NCI-H345 (cell line): ENCODE measurements at regions not wholly inside any gene's neighbourhood (a gene's known extent, or its start where the extent isn't known, plus 50 kb on each side); places are given as distances from the start of the nearest gene placed in this dataset.

Experiments used
- DNase-seq: peaks from one replicate; lab custom pipeline; 2025; lab: John Stamatoyannopoulos, UW

DNA sequence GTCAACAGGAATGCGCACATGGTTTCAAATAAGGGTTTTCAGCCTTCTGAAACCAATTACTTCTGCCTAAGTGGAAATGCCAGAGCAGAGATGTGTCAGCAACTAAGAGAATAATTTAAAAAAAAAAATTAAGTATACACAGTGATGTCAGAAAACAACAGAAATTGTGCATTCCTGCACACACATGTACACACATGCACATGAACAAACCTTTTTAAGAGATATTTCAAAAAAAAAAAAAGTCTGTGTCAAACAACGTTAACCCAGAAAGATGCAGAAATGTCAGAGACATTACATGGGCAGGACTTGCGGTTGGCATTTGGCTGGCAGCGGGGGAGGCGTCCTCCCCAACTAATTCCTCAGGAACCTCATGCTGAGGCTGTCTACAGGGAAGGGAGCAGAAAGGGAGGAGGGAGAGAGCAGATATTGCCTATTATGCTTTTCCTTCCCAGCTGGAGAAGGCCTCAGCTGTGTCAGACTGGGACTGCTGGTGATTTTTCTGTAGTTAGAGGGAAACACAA, 536.9 kb upstream of the WWC1 start:
- no peak for DNase-seq

DNA sequence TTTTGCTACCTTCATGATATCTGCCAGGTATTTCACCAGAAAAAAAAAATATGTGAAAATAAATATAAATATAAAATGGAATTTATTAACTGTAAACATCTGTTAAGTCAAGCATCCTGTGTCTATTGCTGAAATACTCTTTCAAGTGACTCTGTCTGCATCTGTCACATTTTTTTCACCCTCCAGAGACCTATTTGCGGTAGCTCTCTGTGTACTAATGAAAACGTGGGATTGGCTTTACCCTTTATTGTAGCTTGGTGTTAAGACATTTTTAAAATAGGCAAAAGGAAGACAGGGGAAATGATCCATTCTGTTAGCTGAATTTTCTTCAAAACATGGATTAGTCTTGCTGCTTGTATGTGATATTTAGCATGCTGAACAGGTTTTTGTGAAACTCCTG, 536.0 kb upstream of the WWC1 start:
- no peak for DNase-seq

DNA sequence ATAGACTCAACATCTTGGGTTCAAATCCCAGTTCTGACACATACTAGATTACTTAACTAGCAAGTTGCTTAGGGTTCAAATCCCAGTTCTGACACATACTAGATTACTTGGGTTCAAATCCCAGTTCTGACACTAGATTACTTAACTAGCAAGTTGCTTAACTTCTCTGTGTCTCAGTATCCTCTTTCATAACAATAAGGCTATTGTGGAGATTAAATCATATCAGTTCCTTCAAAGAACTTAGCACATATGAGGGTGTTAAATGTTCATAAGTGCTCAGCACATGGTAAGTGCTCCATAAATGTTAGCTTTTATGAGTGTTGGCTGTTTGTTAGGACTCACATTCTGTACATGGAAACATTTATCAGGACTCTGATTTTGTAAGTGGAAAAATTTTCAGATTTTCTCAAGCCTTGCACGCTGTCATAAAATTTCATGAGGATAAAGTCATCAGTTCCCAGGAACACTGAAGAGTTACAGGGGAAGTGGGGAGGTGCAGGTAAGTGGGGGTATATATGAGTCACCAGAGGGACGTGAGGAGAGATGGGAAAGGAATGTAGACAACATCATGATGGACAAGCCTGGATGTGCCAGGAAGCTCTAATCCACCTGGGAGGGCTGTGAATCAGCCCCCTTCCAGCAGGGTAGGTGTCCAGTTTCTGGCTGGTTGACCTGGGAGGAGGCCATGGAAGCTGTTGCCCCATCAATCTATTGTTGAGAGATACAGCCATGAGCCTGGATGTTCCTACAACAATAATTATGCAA, 532.2 kb upstream of the WWC1 start:
- DNase-seq = no peak

DNA sequence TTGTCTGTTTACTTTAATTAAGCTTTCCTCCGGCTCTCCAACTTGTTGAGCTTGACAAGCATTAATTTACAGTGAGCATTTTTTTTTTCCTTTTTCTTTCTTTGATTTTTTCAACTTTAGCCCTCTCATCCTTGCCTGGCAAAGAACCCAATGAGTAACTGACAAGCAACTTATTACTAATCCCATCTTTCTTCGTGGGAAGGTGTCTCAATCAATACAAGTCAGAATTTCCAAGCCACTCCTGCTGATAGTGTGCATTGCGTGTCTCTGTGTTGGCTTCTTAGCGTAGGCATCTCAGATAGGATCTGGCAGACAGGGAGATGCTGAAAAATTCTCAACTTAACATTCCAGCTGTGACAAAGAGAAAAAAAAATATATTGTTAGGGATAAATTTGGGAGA, 527.7 kb upstream of the WWC1 start:
- no peak for DNase-seq

DNA sequence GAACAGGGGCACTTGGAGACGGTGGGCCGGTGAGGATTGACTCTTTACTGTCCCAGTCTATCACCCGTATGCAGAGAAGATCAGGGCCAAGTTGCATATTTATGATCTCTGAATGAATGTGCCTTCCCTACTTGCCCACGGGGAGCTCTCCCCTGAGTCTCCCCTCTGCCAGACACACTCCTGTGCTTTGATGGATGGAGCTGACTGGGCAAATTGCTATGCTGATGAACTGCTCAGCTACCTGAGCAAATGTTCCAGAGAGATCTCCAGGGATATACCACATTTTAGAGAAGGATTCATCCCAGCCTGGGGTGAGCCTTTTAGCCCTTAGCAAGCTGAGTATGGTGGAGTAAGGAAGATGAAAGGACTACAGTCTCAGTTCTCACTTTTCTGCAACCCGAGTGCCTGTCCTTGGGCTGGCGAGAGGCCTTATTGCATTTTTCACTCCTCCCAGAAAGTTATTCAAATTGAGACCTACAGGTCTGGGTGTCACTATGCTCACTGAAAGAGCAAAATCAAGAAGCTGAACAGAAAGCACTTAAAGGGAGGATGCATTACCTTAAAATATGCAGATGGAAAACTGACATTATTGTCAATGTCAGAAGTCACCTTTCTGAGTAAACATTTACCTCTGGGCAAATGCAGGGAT, 526.7 kb upstream of the WWC1 start:
- no peak for DNase-seq

DNA sequence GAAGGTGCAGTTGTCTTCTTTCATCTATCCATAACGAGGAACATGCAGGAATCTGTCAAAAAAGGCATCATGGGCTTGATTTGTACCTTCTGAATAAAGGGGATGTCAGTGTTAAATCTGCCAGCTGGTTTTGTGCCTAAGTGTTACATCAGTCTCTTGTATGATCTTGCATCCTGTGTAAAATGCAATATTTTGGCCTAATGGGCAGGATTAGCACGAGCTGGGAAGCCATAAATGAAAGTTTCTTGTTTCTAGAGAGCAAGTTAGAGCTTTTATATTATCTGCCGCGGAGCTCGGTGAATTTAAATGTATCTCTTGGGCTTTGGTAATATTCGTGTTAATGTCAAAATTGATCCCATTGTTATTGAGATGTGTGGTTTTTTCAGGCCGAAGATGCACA, 526.1 kb upstream of the WWC1 start:
- no peak for DNase-seq

DNA sequence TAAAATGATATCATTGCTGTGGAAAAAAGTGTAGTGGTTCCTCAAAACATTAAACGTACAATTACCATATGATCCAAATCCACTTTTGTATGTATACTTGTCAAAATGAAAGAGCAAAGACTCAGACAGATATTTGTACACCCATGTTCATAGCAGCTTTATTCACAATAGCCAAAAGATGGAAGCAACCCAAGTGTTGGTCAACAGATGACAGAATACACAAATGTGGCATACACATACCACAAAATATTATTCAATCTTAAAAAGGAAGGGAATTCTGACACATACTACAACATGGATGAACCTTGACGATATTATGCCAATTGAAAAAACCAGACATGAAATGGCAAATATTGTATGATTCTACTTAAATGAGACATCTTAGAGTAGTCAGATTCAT, 524.5 kb upstream of the WWC1 start:
- DNase-seq = no peak

DNA sequence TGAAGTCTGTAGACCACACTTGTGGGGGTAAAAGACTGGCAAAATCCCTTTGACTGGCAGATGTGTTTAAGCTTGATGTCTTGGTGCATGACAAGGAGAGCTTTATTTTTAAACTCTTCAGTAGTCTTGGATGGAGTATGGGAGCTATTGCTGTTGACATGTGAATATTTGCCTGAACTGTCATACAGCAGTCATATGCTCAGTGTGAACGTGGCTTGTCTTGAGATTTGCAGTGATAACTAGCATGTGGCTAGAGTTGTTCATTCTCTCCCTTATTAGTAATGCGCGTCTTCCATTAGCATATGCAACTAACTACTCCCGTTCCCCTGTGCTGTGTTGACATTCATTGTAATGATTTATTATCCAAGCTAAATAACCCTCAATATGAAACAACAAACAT, 523.6 kb upstream of the WWC1 start:
- no peak for DNase-seq

DNA sequence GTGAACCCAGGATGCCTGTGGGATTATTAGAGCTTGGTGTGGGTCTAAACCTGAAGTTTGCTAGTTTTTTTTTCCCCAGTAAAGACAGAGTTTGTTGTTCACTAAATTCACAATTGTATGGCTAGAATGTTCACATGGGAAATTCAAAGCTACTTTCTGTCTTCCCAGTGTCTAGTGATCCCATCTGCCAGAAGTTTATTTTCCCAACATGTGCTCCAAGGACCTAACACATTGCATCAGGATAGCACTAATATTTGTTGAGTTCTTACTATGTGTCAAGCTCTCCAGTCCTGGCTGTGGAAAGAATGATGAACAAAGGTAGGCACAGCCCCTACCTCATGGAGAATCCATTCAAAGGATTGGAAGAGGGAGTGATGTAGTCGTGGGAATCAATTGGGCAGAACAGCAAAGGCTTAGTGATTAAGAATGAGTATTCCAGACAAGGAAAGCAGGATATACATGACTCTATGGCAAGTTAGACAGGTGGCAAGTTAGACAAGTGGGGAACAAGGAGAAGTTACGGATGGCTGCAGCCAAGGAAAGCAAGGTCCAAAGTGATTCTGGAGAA, 521.5 kb upstream of the WWC1 start:
- no peak for DNase-seq

DNA sequence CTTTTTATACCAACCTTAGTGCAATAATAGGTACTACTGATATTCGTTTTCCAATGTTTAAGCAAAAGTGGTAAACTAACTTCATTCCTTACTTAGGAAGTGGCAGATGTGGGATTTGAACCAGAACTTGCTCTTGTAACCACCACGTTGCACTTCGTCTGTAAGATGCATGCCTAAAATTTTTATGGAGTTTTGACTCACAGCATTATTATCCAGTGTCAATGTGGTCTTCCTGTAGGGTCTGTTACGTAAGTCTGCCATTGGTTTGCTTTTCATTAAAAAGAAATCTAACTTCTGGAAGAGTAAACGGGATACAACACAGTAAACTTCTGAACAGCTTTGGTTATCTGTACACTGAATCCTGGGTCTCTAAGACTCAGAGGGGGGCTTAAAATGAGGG, 521.0 kb upstream of the WWC1 start:
- no peak for DNase-seq

DNA sequence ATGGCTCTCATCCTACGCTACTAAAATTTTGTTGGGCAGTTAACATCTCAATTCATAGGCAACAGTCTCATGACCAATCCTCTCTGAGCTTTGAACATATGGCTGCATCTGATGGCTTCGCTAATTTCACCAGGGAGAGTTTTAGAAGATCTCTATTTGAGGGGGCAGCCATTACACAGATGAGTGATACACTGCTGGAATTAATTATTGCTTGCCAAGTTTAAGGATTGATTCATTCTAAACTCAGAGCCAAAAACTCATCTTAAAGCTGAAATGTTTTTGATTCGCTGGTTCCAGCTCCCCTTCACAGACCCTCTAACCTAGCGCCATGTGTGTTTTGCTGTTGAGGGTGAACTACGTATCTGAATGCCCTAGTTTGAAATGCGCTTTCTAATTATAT, 519.9 kb upstream of the WWC1 start:
- no peak for DNase-seq

DNA sequence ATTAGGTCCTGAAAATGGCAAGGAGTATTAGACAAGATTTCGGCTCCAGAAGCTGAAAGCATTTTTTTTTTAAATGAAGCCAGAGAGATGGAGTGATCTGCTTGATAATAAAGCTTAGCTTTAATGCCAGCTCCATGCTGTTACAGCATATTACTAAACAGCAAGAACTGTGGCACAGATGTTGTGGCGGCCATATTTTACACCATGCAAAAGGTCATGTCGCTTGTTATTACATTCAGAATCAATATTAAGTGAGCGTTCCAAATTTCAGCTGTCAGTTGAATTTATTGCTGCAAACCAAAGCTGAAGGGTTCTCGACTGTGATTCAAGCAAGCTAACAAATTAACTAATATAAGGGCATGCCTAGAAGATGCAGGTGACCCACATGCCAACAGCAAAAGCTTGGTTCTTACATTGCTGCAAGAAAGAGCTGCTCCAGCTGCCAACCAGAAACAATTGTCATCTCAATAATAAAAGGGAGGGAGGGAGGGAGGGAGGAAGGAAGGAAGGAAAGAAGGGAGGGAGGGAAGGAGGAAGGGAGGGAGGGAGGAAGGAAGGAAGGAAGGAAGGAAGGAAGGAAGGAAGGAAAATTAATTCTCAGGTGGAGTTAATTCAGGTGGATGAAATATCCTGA, 517.7 kb upstream of the WWC1 start:
- no peak for DNase-seq

DNA sequence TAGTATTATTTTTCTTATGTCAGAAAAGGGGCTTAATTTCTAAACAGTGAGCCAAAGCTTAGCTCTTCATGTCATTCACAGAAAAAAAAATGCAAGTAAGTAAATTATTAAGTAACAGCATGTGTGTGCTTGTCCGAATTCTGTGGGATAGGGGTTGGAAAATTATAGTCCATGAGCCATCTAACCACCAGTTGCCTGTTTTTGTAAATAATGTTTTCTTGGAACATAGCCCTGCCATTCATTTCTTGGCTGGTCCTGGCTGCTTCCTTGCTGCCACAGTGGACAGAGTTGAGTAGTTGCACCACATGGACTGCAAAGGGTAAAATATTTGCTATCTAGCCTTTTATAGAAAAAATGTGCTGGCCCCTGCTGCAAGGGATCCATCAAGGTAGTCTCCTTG, 513.7 kb upstream of the WWC1 start:
- DNase-seq = no peak

DNA sequence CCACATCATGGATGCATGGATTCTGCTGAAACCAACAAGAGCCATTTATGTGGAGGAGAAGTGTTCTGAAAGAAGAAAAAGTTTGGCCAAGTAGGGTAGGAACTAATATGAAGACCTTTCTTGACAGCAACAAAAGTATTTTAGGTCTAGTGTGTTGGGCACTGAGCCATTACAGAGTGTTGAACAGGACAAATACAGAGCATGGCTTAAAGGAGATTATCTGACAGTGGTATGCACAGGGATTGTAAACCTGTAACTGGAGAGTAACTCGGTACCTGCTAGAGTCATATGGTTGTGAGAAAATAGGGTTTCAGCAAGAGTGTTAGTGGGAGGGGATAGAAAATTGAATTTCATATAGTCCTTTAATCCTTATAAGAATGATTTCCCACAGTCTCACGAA, 513.2 kb upstream of the WWC1 start:
- no peak for DNase-seq

DNA sequence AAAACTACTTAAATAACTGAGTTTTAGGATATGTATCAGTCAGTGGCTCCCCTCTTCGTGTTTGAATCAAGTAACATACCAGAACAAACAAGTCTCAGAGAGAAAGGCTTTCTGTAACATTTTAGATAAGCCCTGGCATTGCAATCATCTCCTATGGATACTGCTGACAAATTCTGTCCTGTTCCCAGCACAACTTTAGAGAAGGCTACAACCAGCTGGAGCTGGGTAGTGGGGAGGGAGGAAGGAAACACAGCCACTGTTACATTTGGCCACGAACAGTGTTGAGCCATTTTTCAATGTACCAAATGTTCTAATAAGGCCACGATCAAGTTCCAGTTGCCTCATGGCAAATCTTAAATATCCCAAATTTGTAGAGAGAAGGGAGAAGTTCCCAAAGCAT, 511.8 kb upstream of the WWC1 start:
- no peak for DNase-seq

DNA sequence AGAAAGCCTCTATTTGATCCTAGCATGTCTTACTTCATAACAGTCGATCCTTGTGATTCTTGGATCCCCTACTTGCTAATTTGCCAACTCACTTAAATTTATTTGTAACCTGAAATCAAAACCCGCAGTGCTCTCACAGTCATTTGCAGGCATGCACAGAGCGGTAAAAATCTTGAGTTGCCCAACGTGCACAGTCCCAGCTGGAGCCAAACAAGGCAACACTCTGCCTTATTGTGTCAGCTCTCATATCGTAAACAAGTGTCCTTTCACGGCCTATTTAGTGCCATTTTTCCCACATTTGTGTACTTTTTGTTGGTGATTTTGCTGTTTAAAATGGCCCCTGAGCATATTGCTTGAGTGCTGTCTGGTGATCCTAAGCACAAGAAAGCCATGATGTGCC, 511.3 kb upstream of the WWC1 start:
- DNase-seq = no peak

DNA sequence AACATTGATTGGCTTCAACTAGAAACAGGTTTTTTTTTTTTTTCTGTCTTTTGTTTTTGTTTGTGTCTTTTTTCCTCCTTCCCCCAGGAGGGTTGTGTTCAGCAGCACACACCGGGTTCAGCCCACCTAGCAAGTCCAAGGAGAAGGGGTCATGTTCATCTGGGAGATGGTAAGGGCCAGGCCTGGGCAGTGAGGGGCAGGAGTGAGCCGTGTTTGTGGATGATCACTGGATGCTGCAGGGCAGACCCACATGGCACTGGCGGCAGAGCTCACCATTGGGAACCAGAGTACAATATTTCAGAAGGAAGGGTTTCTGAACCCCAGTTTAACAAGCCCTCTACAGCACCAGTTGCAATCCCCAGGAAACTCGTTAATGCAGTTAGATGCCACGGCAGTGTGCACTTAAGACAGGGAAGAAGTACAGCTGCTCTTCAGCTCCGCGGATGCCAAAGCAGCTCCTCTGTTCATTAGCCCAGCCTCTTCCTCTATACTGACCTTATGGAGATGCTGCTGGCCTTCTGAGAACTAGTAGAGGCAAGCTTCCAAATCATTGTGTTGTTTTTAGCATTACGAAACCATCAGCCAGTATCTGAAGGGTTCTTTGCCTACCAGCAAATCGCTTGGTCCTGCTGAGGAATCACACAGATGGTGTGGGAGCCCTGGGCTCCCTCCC, 508.2 kb upstream of the WWC1 start:
- DNase-seq = no peak

DNA sequence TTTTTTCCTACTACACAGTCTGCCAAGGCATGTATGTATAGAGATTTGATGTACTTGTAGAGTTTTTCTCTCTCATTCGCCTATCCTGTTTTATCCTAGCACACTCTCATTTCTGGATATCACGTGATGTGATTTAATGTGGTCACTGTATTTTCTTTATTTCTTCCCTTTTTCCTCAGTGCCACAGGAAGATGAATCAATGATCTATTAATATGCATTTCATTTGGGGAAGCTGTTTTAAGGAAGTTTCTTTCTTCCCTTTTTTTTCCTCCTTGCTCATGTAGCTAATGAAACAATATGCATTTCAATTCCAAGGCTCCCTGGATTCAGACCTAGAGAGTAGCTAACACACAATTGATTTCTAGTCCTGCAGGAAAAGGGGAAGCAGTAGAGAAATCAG, 506.3 kb upstream of the WWC1 start:
- no peak for DNase-seq

DNA sequence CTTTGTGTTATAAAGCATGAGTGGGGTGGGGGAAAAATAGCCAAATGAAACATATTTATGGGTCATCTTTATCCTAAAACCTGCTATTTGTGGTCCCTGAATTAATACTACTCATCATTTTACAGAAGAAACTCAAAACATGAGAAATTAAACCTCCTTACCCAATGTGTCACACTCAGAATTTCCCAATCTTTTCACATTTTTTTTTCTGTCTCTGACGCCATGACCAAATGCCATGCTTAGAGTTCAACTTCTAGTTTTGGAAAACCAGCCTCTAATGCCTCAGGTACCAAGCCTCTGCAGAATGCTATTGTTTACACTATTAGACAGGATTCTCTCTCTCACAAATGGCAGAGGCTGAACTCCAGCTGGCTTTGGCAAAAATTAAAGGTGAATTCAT, 505.5 kb upstream of the WWC1 start:
- no peak for DNase-seq

DNA sequence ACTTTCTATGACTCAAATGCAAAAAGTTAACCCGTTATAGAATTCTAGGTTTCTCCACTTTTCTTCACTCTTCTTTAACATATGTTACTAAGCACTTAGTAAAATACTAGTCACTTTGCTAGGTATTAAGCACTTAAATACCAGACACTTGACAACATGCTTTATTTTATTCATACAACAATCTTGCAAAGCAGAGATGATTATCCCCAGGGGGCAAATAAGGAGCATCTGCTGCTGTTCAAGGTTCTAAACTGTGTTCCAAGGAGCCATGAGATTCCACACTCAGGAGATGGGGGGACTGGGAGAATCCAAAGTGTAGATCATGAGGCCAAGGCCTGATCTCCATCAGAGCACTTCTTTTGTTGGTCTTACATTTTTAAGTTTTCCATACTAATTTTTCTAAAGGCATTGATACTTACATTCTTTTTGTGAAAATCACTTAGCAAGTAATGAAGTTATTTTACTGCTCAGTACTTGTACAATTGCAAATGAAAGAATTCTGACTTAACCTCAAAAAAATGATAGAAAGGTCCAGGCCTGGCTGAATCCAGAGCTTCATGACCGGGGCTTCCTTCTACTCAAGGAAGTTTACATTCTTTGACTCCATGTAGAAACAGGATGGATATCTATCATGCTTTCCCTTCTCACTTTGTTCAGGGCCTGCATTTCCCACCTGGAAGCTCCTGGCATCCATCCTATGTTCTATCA, 504.4 kb upstream of the WWC1 start:
- DNase-seq = no peak

DNA sequence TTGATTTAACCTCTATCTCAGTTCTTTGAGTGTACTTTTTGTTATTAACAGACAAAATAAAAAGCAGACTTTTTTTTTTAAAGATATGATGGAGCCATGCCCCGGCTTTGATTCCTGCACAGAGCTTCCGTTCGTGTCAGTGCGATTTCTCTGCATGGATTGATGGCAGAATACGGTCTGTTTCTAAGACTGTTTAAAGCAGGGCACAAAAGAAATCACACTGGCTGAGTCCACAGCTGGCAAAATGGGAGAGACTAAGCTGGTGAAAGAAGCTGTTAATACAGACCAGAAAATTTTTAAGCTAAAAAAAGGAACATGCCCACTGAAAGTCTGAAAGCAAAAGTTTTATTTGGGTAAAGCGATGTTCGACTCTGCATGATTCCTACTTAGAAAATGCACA, 501.4 kb upstream of the WWC1 start:
- DNase-seq = no peak
